Thymus (tissue), 11 donors: ENCODE measurements at regions not wholly inside any gene's neighbourhood (a gene's known extent, or its start where the extent isn't known, plus 50 kb on each side); places are given as distances from the start of the nearest gene placed in this dataset.
"Not testable (repeated sequence)": the region's sequence is repeated elsewhere in the genome, so short reads cannot be mapped to it uniquely, and the experiment has no call there.

Source experiments
- DNase-seq, 9 donors: peaks; one replicate each; pipeline ENCODE4 v3.0.0-alpha.2; 2013; ENCODE audit warnings: low spot score in 9 of 9, low read depth in 6 of 9, missing footprints in 1 of 9
- H3K27ac ChIP-seq, 2 donors: one replicate each; pipeline ENCODE4 v1.5.1; 2013; ENCODE audit warnings: control low read depth in 1 of 2, low read depth in 1 of 2, low read length in 1 of 2, mild to moderate bottlenecking in 1 of 2, moderate library complexity in 1 of 2
- H3K27me3 ChIP-seq, 2 donors: one replicate each; pipeline ENCODE4 v1.5.1; 2013; ENCODE audit warnings: low read length in 1 of 2; ENCODE audit not compliant: control insufficient read depth in 2 of 2, insufficient read depth in 1 of 2
- H3K36me3 ChIP-seq, 2 donors: one replicate each; pipeline ENCODE4 v1.5.1; 2013; ENCODE audit warnings: low read length in 1 of 2, mild to moderate bottlenecking in 1 of 2, moderate library complexity in 1 of 2; ENCODE audit not compliant: control insufficient read depth in 2 of 2, insufficient read depth in 2 of 2
- H3K4me1 ChIP-seq, 2 donors: one replicate each; pipeline ENCODE4 v1.5.1; 2013; ENCODE audit warnings: low read length in 2 of 2; ENCODE audit not compliant: control insufficient read depth in 2 of 2, insufficient read depth in 2 of 2
- H3K4me3 ChIP-seq, 2 donors: one replicate each; pipeline ENCODE4 v1.5.1; 2013; ENCODE audit warnings: low read length in 2 of 2, control low read depth in 1 of 2, mild to moderate bottlenecking in 1 of 2
- H3K9me3 ChIP-seq, 2 donors: one replicate each; pipeline ENCODE4 v1.5.1; 2013; ENCODE audit warnings: low read length in 1 of 2, mild to moderate bottlenecking in 1 of 2; ENCODE audit not compliant: control insufficient read depth in 2 of 2, insufficient read depth in 1 of 2
- WGBS: extraction: QIAGEN DNeasy Blood & Tissue Kit; methylation state at CpG from one replicate; pipeline ENCODE4 v1.1.7; 2013; 5-methylcytosine and 5-hydroxymethylcytosine counted together
- donor health status: healthy.

DNA sequence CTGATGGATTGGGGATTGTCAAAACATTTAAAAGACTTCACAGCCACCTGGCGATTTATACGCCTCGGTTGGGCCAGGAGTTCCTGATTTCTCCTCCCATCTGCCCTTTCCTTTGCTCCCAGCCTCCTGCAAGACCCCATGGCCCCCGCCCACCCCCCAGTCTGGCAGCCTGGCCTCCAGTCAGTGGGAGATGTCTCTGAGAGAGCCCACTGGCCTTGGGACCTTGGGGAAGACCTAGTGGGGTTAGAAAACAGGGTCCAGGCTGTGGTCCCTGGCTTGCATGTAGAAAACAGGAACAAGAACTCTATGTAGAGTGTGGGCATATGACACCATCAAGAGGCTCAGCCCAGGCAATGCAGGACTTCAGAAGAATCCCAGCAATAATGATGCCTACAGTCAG lies 209.4 kb upstream of the C16orf82 start:
- Histone ChIP-seq H3K4me3 (no peak overlapping the region), H3K27ac (no peak overlapping the region), H3K27me3 (no peaks in the 10 kb centered on the region), H3K36me3 (no peaks in the 10 kb centered on the region), H3K4me1 (no peaks in the 10 kb centered on the region), H3K9me3 (peaks cover 0 to 4% of the 10 kb centered on the region in 2 donors)
- no peak for DNase-seq
- 83% methylated on average over 4 of the region's 4 CpGs for WGBS

DNA sequence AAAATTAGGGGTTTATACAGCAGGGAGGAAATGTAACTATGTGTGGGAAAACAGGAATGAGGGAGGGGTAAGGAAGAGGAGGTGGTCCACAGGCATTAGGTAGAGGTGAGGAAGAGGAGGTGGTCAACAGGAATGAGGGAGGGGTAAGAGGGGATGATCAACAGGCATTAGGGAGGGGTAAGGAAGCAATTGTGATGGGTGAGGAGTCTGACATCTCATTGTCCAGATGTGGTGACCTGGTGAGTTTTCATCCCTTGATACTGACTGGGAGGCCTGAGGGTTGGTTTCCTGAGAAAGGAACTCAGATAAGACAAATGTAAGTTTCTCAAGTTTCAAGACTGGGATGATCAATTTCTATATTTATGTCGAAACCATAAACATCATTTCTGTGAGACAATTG lies 206.2 kb upstream of the C16orf82 start:
- H3K27me3 ChIP-seq = no peaks in the 10 kb centered on the region
- peaks cover 0 to 4% of the 10 kb centered on the region in 2 donors for H3K9me3 ChIP-seq
- no peak for DNase-seq
- no peak overlapping the region for H3K27ac ChIP-seq
- H3K36me3 ChIP-seq = no peaks in the 10 kb centered on the region
- no peak overlapping the region for H3K4me3 ChIP-seq
- no peaks in the 10 kb centered on the region for H3K4me1 ChIP-seq
- WGBS = 98% methylated on average over 1 of the region's 1 CpG

- DNase-seq = no peak
- Histone ChIP-seq H3K4me1 (no peaks in the 10 kb centered on the region), H3K4me3 (no peak overlapping the region), H3K27ac (no peak overlapping the region), H3K27me3 (no peaks in the 10 kb centered on the region), H3K36me3 (no peaks in the 10 kb centered on the region), H3K9me3 (peaks cover 0 to 4% of the 10 kb centered on the region in 2 donors)
- WGBS = 67% methylated on average over 3 of the region's 3 CpGs
These were observed 202.8 kb upstream of the C16orf82 start for GRCh38 chr16:26863931-26864330.

DNA sequence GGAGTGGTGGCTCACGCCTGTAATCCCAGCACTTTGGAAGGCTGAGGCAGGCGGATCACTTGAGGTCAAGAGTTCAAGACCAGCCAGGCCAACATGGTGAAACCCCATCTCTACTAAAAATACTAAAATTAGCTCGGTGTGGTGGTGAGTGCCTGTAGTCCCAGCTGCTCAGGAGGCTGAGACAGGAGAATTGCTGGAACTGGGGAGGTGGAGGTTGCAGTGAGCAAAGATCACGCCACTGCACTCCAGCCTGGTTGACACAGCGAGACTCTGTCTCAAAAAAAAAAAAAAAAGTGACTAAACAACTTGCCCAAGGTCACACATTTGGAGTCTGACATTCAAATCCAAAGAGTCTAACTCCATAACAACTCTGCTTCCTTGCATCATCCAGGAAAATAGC lies 192.4 kb upstream of the C16orf82 start:
- H3K27me3 ChIP-seq, H3K9me3 ChIP-seq: not testable (repeated sequence)
- 80% methylated on average over 5 of the region's 5 CpGs for WGBS

GRCh38 chr16:26877421-26877820 lies 189.3 kb upstream of the C16orf82 start:
- Histone ChIP-seq H3K27me3 (no peaks in the 10 kb centered on the region), H3K9me3 (no peaks in the 10 kb centered on the region), H3K4me3 (no peak overlapping the region), H3K36me3 (no peaks in the 10 kb centered on the region), H3K27ac (no peak overlapping the region), H3K4me1 (no peaks in the 10 kb centered on the region)
- 92% methylated on average over 3 of the region's 3 CpGs for WGBS
- DNase-seq = no peak

More for the DNA sequence above, 192.4 kb upstream of the C16orf82 start:
- H3K4me3 ChIP-seq, H3K4me1 ChIP-seq, H3K27ac ChIP-seq, H3K36me3 ChIP-seq, DNase-seq: not testable (repeated sequence)

GRCh38 chr16:26885674-26886073 lies 181.1 kb upstream of the C16orf82 start:
- Histone ChIP-seq H3K4me1 (no peaks in the 10 kb centered on the region), H3K27ac (no peak overlapping the region), H3K36me3 (no peaks in the 10 kb centered on the region), H3K27me3 (no peaks in the 10 kb centered on the region), H3K9me3 (no peaks in the 10 kb centered on the region), H3K4me3 (no peak overlapping the region)
- DNase-seq = no peak
- 97% methylated on average over 1 of the region's 1 CpG for WGBS

DNA sequence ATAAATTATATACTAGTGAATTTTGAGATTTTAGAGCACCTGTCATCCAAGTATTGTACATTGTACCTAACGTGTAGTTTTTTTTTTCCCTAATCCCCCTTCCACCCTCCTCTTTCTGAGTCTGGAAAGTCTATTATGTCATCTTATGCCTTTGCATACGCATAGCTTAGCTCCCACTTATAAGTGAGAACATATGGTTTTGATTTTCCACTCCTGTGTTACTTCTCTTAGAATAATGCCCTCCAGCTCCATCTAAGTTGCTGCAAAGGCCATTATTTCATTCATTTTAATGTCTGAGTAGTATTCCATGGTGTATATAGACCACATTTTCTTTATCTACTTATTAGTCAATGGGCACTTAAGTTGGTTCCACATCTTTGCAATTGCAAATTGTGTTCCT lies 177.0 kb upstream of the C16orf82 start:
- no peak for DNase-seq
- no peak overlapping the region for H3K4me3 ChIP-seq
- 85% methylated on average over 2 of the region's 2 CpGs for WGBS

GRCh38 chr16:26898200-26898599 lies 168.5 kb upstream of the C16orf82 start:
- no peaks in the 10 kb centered on the region for H3K36me3 ChIP-seq
- no peak for DNase-seq

More for the DNA sequence above, 177.0 kb upstream of the C16orf82 start:
- Histone ChIP-seq H3K36me3 (no peaks in the 10 kb centered on the region), H3K9me3 (no peaks in the 10 kb centered on the region), H3K4me1 (no peaks in the 10 kb centered on the region), H3K27ac (no peak overlapping the region), H3K27me3 (no peaks in the 10 kb centered on the region)

DNA sequence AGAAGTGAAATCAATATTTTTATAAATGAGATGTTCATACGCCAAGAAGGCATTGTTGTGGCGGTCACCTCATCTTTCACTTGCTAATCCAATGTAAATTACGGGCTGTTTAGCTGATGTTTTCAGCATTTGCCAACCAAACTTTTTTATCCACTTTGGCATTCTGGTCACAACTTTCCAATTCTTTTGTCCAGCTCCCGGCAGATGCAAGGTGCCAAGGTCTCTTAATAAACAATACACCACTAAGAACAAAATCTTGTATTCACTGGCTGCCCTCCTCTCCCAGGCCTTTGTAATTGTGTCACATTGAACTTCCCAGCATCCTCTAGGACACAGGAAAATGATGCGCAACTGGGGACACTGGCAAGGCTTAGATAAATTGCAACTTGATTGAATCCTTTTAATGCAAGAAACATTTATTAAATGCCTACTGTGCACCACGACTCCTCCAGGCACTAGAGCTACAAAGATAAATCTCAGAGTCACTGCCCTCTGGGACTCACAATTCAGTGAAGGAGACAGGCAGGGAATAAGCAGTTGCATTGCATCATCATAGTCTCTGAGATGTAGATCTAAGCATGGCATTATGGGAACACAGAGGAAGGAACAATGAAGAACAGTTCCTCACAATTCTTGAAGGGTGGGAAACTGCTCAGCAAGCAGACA lies 165.4 kb upstream of the C16orf82 start:
- no peak for DNase-seq
- Histone ChIP-seq H3K36me3 (no peaks in the 10 kb centered on the region), H3K27me3 (no peaks in the 10 kb centered on the region), H3K27ac (no peak overlapping the region), H3K9me3 (no peaks in the 10 kb centered on the region), H3K4me1 (no peaks in the 10 kb centered on the region), H3K4me3 (no peak overlapping the region)
- WGBS = 84% methylated on average over 6 of the region's 6 CpGs

More at GRCh38 chr16:26898200-26898599, 168.5 kb upstream of the C16orf82 start:
- H3K9me3 ChIP-seq = no peaks in the 10 kb centered on the region
- no peak overlapping the region for H3K27ac ChIP-seq
- no peaks in the 10 kb centered on the region for H3K27me3 ChIP-seq
- no peak overlapping the region for H3K4me3 ChIP-seq
- H3K4me1 ChIP-seq = no peaks in the 10 kb centered on the region
